ENCODE measurements at regions not wholly inside any gene's neighbourhood (a gene's known extent, or its start where the extent isn't known, plus 50 kb on each side); places are given as distances from the start of the nearest gene placed in this dataset.
"Not testable (repeated sequence)": the region's sequence is repeated elsewhere in the genome, so short reads cannot be mapped to it uniquely, and the experiment has no call there.

DNA sequence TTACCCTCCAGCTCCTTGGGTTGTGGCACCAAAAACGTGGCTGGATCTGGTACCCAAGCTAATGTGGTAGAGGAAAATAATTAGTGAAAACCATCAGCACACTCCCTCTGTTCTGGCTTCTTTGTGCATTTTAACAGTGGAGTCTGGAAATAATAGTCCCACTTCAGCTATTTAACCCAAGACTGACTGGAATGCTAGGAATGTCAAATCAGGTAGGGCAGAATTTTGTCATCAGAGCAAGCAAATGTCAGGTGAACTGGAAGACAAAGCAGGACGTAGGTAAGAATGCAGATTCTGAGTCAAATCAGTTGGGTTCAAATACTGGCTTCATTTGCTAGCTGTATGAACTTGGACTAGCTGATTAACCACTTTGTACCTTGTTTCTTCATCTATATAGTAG, 144.0 kb upstream of the SPATA31A3 start:
- TF ChIP-seq, protein P1, sequence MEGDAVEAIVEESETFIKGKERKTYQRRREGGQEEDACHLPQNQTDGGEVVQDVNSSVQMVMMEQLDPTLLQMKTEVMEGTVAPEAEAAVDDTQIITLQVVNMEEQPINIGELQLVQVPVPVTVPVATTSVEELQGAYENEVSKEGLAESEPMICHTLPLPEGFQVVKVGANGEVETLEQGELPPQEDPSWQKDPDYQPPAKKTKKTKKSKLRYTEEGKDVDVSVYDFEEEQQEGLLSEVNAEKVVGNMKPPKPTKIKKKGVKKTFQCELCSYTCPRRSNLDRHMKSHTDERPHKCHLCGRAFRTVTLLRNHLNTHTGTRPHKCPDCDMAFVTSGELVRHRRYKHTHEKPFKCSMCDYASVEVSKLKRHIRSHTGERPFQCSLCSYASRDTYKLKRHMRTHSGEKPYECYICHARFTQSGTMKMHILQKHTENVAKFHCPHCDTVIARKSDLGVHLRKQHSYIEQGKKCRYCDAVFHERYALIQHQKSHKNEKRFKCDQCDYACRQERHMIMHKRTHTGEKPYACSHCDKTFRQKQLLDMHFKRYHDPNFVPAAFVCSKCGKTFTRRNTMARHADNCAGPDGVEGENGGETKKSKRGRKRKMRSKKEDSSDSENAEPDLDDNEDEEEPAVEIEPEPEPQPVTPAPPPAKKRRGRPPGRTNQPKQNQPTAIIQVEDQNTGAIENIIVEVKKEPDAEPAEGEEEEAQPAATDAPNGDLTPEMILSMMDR (IDR thresholded peaks at IDR 0.05), result not testable (repeated sequence)
- TF ChIP-seq POLR2AphosphoS5 (IDR thresholded peaks at IDR 0.05; ENCODE audit: low read depth, low read length), result not testable (repeated sequence)

Data from Panc1 (cell line).